ENCODE measurements at regions not wholly inside any gene's neighbourhood (a gene's known extent, or its start where the extent isn't known, plus 50 kb on each side); places are given as distances from the start of the nearest gene placed in this dataset.
"Not testable (repeated sequence)": the region's sequence is repeated elsewhere in the genome, so short reads cannot be mapped to it uniquely, and the experiment has no call there.

DNA sequence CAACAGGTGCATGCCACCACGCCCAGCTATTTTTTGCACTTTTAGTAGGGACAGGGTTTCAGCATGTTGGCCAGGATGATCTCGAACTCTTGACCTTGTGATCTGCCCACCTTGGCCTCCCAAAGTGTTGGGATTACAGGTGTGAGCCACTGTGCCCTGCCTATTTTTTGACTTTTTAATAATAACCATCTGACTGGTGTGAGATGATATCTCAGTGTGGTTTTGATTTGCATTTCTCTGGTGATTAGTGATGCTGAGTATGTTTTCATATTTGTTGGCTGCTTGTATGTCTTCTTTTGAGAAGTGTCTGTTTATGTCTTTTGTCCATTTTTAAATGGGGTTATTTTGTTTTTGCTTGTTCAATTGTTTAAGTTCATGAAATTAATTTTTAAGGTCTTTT lies 63.7 kb downstream of the HLX start:
- TF ChIP-seq, protein P1, sequence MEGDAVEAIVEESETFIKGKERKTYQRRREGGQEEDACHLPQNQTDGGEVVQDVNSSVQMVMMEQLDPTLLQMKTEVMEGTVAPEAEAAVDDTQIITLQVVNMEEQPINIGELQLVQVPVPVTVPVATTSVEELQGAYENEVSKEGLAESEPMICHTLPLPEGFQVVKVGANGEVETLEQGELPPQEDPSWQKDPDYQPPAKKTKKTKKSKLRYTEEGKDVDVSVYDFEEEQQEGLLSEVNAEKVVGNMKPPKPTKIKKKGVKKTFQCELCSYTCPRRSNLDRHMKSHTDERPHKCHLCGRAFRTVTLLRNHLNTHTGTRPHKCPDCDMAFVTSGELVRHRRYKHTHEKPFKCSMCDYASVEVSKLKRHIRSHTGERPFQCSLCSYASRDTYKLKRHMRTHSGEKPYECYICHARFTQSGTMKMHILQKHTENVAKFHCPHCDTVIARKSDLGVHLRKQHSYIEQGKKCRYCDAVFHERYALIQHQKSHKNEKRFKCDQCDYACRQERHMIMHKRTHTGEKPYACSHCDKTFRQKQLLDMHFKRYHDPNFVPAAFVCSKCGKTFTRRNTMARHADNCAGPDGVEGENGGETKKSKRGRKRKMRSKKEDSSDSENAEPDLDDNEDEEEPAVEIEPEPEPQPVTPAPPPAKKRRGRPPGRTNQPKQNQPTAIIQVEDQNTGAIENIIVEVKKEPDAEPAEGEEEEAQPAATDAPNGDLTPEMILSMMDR (conservative IDR thresholded peaks at IDR 0.05): not testable (repeated sequence)
- not testable (repeated sequence) for TF ChIP-seq ZFX (IDR thresholded peaks at IDR 0.05)
